GM12865 (cell line): ENCODE measurements at regions not wholly inside any gene's neighbourhood (a gene's known extent, or its start where the extent isn't known, plus 50 kb on each side); places are given as distances from the start of the nearest gene placed in this dataset.

Experiments used
- DNase-seq: peaks from one replicate; pipeline ENCODE4 v3.0.0; 2010; ENCODE audit warnings: low read depth
- H3K4me3 ChIP-seq: 2 replicates; pipeline ENCODE4 v1.5.1; 2011; ENCODE audit warnings: mild to moderate bottlenecking, low read depth, low read length, control low read depth
- CTCF ChIP-seq: IDR thresholded peaks from 2 replicates; pipeline ENCODE4 v1.5.1; 2011; ENCODE audit warnings: low read length, control low read depth, low read depth, inconsistent platforms; ENCODE audit not compliant: insufficient read depth; ENCODE audit errors: missing control alignments

GRCh38 chr11:42145311-42145710, 685.9 kb upstream of the LRRC4C start:
- TF ChIP-seq CTCF: no peak
- no peak overlapping the region for H3K4me3 ChIP-seq
- DNase-seq: no peak

- H3K4me3 ChIP-seq: no peak overlapping the region
- DNase-seq: no peak
- TF ChIP-seq CTCF: no peak
Observed at GRCh38 chr11:42161886-42162285, 702.4 kb upstream of the LRRC4C start.

- no peak for DNase-seq
- H3K4me3 ChIP-seq: no peak overlapping the region
- TF ChIP-seq CTCF: no peak
Observed at GRCh38 chr11:42169191-42169590, 709.7 kb upstream of the LRRC4C start.

- no peak for TF ChIP-seq CTCF
- DNase-seq: no peak
- H3K4me3 ChIP-seq: no peak overlapping the region
Observed at GRCh38 chr11:42170601-42171000, 711.1 kb upstream of the LRRC4C start.

GRCh38 chr11:42171046-42171445, 711.6 kb upstream of the LRRC4C start:
- no peak for TF ChIP-seq CTCF

GRCh38 chr11:42172441-42172840, 713.0 kb upstream of the LRRC4C start:
- TF ChIP-seq CTCF: no peak
- DNase-seq: no peak
- H3K4me3 ChIP-seq: no peak overlapping the region

More at GRCh38 chr11:42171046-42171445, 711.6 kb upstream of the LRRC4C start:
- H3K4me3 ChIP-seq: no peak overlapping the region
- no peak for DNase-seq

- DNase-seq: no peak
Observed at GRCh38 chr11:42175203-42175602, 715.8 kb upstream of the LRRC4C start.

More at GRCh38 chr11:42175203-42175602, 715.8 kb upstream of the LRRC4C start:
- no peak overlapping the region for H3K4me3 ChIP-seq
- TF ChIP-seq CTCF: no peak
